GM20000 (cell line): ENCODE measurements at regions not wholly inside any gene's neighbourhood (a gene's known extent, or its start where the extent isn't known, plus 50 kb on each side); places are given as distances from the start of the nearest gene placed in this dataset.

Experiments used
- DNase-seq: peaks from one replicate; pipeline ENCODE4 v3.0.0; 2012; ENCODE audit warnings: low spot score
- CTCF ChIP-seq: IDR thresholded peaks from 2 replicates; pipeline ENCODE4 v1.5.1; 2012; ENCODE audit warnings: mild to moderate bottlenecking, control low read depth; ENCODE audit errors: extremely low read depth, missing control alignments

GRCh38 chr2:105464325-105464724 is 65.5 kb upstream of the FHL2 start:
- TF ChIP-seq CTCF = no peak
- no peak for DNase-seq

GRCh38 chr2:105460048-105460732 is 61.3 kb upstream of the FHL2 start:
- no peak for DNase-seq
- TF ChIP-seq CTCF = no peak

GRCh38 chr2:105458076-105458475 is 59.2 kb upstream of the FHL2 start:
- no peak for TF ChIP-seq CTCF
- DNase-seq = no peak

GRCh38 chr2:105455488-105456003 is 56.7 kb upstream of the FHL2 start:
- no peak for DNase-seq
- no peak for TF ChIP-seq CTCF

GRCh38 chr2:105454801-105455485 is 56.1 kb upstream of the FHL2 start:
- DNase-seq = no peak
- no peak for TF ChIP-seq CTCF

GRCh38 chr2:105451571-105452166 is 52.8 kb upstream of the FHL2 start:
- TF ChIP-seq CTCF = no peak

GRCh38 chr2:105450471-105450870 is 51.6 kb upstream of the FHL2 start:
- TF ChIP-seq CTCF = no peak
- DNase-seq = no peak

More at GRCh38 chr2:105451571-105452166, 52.8 kb upstream of the FHL2 start:
- no peak for DNase-seq
